Uterus (tissue), 3 donors: ENCODE measurements at regions not wholly inside any gene's neighbourhood (a gene's known extent, or its start where the extent isn't known, plus 50 kb on each side); places are given as distances from the start of the nearest gene placed in this dataset.

ENCODE experiments used
- DNase-seq, 2 donors: peaks; one replicate each; pipeline ENCODE4 v3.0.0-alpha.2; 2019 to 2020
- H3K27ac ChIP-seq, 2 donors: fragments of 200-600 bp; sonication (generic); 1 replicate in 1 of 2; 2 replicates in 1 of 2; pipeline ENCODE4 v1.5.1; 2016 to 2018
- H3K27me3 ChIP-seq, 2 donors: fragments of 200-600 bp; sonication (generic); one replicate each; pipeline ENCODE4 v1.5.1; 2018 to 2019; ENCODE audit warnings: control low read depth in 1 of 2
- H3K36me3 ChIP-seq, 2 donors: fragments of 200-600 bp; sonication (generic); one replicate each; pipeline ENCODE4 v1.5.1; 2019; ENCODE audit warnings: control low read depth in 1 of 2
- H3K4me1 ChIP-seq, 2 donors: fragments of 200-600 bp; sonication (generic); one replicate each; pipeline ENCODE4 v1.5.1; 2018 to 2019; ENCODE audit warnings: control low read depth in 1 of 2
- H3K4me3 ChIP-seq, 2 donors: fragments of 200-600 bp; sonication (generic); 1 replicate in 1 of 2; 2 replicates in 1 of 2; pipeline ENCODE4 v1.5.1; 2018 to 2019; ENCODE audit warnings: mild to moderate bottlenecking in 1 of 2
- H3K9me3 ChIP-seq, 2 donors: fragments of 200-600 bp; sonication (generic); one replicate each; pipeline ENCODE4 v1.5.1; 2019; ENCODE audit warnings: control low read depth in 1 of 2
- CTCF ChIP-seq, 4 experiments: fragments of 200-600 bp in 2 of 4; fragments of 450-650 bp in 2 of 4; sonication (generic) in 2 of 4; IDR thresholded peaks; one replicate each; pipeline ENCODE4 v1.5.1; 2016 to 2019; ENCODE audit warnings: antibody characterized with exemption in 4 of 4, mild to moderate bottlenecking in 2 of 4, moderate library complexity in 1 of 4
- POLR2A ChIP-seq, 2 donors: fragments of 450-650 bp; IDR thresholded peaks; one replicate each; pipeline ENCODE4 v1.6.1; 2016; ENCODE audit warnings: antibody characterized with exemption in 2 of 2, mild to moderate bottlenecking in 1 of 2, moderate library complexity in 1 of 2
- intact Hi-C: fragments of 100-400 bp; cut with DNase I; formaldehyde crosslinking; loops from one replicate; pipeline ENCODE4 v1.15.1; 2023; ENCODE audit warnings: low total_unique reads
- donor health status: DM: yes; HTN: yes; CAD: no.

DNA sequence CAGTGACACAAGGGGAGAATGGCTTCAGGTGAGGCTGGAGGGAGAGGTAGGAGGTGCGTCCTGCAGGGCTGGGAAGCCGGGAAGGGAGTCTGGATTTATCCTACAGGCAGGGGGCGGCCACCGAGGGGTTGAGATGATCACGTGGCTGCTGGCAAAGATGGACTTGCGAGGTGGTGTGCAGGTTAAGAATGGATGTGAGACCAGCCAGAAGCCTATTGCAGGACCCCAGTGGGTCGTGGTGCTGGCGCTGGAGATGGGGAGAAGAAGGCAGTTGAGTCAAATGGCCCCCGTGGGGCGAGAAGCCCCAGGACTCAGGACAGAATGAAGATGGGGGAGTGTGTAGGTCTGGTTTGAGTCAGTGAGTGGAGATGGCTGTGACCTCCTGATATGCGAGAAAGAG, 183.1 kb downstream of the FAM43A start:
- intact Hi-C loops: no loop called here
- DNase-seq: no peak
- no peaks in the 10 kb centered on the region for H3K27me3 ChIP-seq
- peaks cover 4 to 14% of the 10 kb centered on the region in 2 donors for H3K4me1 ChIP-seq
- no peaks in the 10 kb centered on the region for H3K9me3 ChIP-seq
- no peaks in the 10 kb centered on the region for H3K36me3 ChIP-seq
- no peak overlapping the region for H3K27ac ChIP-seq
- no peak overlapping the region for H3K4me3 ChIP-seq
- TF ChIP-seq CTCF (IDR thresholded peaks at IDR 0.05) (no peak), POLR2A (IDR thresholded peaks at IDR 0.05) (no peak)

DNA sequence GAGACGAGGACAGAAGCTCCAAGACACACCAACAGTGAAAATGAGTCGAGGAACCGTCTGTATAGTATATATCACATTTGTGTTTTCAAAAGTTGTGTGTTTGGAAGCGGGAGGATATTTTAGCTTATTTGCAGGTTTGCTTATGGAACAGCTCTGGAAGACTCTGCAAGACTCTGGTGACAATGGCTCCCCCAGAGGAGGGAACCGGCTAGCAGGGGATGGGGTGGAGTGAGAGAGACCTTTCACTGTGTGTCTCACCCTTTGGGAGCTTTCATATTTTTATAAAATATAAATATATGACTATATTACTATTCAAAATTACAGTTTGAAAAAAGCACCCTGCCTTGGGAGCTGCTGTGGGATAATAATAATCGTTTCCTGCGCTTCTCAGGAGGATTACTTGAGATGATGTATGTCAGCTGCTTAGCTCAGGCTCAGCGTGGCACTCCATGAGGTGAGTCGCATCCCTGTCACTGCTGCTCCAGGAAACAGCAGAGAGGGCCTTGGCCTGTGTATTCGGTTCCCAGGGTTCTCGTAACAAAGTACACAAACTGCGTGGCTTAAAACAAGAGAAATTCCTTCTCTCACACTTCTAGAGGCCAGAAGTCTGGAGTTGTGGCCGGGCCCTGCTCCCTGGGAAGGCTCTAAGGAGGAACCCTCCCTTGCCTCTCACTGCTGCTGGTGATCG, 183.9 kb downstream of the FAM43A start:
- DNase-seq: no peak
- TF ChIP-seq POLR2A (IDR thresholded peaks at IDR 0.05): no peak
- no peak for TF ChIP-seq CTCF (IDR thresholded peaks at IDR 0.05)
- intact Hi-C loops: no loop called here
- H3K27ac ChIP-seq: no peak overlapping the region
- no peak overlapping the region for H3K4me3 ChIP-seq
- H3K4me1 ChIP-seq: peaks cover 4 to 14% of the 10 kb centered on the region in 2 donors
- no peaks in the 10 kb centered on the region for H3K9me3 ChIP-seq
- H3K27me3 ChIP-seq: no peaks in the 10 kb centered on the region
- no peaks in the 10 kb centered on the region for H3K36me3 ChIP-seq

DNA sequence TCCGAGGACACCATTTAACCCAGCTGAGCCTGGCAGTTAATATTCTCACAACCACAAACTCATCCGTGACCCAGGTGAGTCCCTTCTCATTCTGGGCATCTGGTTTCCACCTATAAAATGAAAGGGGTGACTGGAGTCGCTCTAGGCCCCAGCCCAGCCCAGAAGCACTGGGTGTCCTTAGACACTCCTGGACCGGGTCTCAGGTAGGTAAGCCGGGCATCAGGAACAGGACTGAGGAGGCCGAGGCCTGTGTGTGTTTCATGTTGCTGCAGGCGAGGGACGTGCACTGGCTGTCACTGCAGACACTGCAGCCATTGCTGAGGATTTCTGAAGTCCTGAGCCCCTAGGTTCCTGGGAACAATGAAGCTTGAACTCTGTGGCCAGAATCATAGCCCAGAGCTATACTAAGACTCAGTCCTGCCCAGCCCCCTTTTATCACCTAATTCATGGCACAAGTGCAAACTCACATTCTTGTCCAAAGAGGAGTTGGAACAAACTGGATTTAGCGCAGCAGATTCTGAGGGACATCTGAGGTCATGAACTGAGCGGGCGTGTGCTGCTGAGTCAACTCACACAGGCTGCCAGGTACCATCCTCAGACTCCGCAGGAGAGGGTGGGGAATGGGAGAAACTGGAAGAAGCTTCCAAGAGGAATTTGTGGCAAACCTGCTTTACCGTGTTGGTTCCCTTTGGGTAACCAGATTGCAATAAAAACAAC, 184.9 kb downstream of the FAM43A start:
- H3K27me3 ChIP-seq: no peaks in the 10 kb centered on the region
- H3K27ac ChIP-seq: peak overlapping the region; percentile 45 to 63
- H3K4me1 ChIP-seq: peaks cover 4 to 14% of the 10 kb centered on the region in 2 donors
- DNase-seq: no peak
- TF ChIP-seq POLR2A (IDR thresholded peaks at IDR 0.05): no peak
- TF ChIP-seq CTCF (IDR thresholded peaks at IDR 0.05): no peak
- H3K36me3 ChIP-seq: no peaks in the 10 kb centered on the region
- H3K9me3 ChIP-seq: no peaks in the 10 kb centered on the region
- intact Hi-C loops: no loop called here
- H3K4me3 ChIP-seq: no peak overlapping the region

GRCh38 chr3:194871143-194871863, 185.6 kb downstream of the FAM43A start:
- H3K4me1 ChIP-seq: peaks cover 4 to 14% of the 10 kb centered on the region in 2 donors
- no peaks in the 10 kb centered on the region for H3K9me3 ChIP-seq
- intact Hi-C loops: no loop called here
- TF ChIP-seq CTCF (IDR thresholded peaks at IDR 0.05) (no peak), POLR2A (IDR thresholded peaks at IDR 0.05) (no peak)
- no peaks in the 10 kb centered on the region for H3K36me3 ChIP-seq
- H3K27ac ChIP-seq: peak overlapping the region; percentile 45 to 63
- DNase-seq: peak; percentile 57 to 58
- H3K27me3 ChIP-seq: no peaks in the 10 kb centered on the region
- no peak overlapping the region for H3K4me3 ChIP-seq
